DOHH2 (cell line): ENCODE measurements at regions not wholly inside any gene's neighbourhood (a gene's known extent, or its start where the extent isn't known, plus 50 kb on each side); places are given as distances from the start of the nearest gene placed in this dataset.

Experiments
- EZH2phosphoT487 ChIP-seq: fragments of 200-600 bp; sonication (generic); IDR thresholded peaks from 2 replicates; pipeline ENCODE4 v1.6.1; 2017; ENCODE audit warnings: borderline replicate concordance, mild to moderate bottlenecking, antibody characterized with exemption, low read length, moderate library complexity, mixed read lengths
- TF ChIP-seq, protein P1 (sequence below): fragments of 200-600 bp; sonication (generic); IDR thresholded peaks from one replicate; pipeline ENCODE4 v1.5.1; 2014; ENCODE audit warnings: antibody characterized with exemption, mild to moderate bottlenecking, low read depth, low read length; ENCODE audit not compliant: poor library complexity, severe bottlenecking

DNA sequence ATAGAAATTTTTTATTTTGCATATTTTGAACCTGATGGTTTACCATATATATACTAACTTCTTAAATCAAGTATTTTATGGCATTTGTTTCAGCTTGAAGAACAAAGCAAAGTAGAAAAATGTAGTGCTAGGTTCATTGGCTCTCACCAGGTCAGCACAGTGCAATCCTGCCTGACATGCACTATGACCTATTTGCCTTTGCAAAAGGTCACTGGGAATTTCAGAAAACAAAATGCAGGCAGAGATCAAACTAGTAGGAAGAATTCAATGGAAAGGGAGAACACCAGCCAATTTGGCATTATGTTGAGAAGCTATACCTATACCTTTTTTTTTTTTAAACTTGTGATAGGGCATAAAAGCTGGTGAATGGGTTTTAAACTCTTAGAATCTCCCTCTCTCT lies 329.8 kb upstream of the SGO1 start:
- TF ChIP-seq, protein P1, sequence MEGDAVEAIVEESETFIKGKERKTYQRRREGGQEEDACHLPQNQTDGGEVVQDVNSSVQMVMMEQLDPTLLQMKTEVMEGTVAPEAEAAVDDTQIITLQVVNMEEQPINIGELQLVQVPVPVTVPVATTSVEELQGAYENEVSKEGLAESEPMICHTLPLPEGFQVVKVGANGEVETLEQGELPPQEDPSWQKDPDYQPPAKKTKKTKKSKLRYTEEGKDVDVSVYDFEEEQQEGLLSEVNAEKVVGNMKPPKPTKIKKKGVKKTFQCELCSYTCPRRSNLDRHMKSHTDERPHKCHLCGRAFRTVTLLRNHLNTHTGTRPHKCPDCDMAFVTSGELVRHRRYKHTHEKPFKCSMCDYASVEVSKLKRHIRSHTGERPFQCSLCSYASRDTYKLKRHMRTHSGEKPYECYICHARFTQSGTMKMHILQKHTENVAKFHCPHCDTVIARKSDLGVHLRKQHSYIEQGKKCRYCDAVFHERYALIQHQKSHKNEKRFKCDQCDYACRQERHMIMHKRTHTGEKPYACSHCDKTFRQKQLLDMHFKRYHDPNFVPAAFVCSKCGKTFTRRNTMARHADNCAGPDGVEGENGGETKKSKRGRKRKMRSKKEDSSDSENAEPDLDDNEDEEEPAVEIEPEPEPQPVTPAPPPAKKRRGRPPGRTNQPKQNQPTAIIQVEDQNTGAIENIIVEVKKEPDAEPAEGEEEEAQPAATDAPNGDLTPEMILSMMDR: no peak
- TF ChIP-seq EZH2phosphoT487: no peak
